ENCODE measurements at regions not wholly inside any gene's neighbourhood (a gene's known extent, or its start where the extent isn't known, plus 50 kb on each side); places are given as distances from the start of the nearest gene placed in this dataset.

- TF ChIP-seq CREB1 (IDR thresholded peaks at IDR 0.05; ENCODE audit: low read depth) (no peak), RFX5 (IDR thresholded peaks at IDR 0.05; ENCODE audit: low read depth, low read length) (no peak), CHD1 (IDR thresholded peaks at IDR 0.05; ENCODE audit: low read depth, low read length) (no peak), KDM1A (IDR thresholded peaks at IDR 0.05; ENCODE audit: borderline replicate concordance) (no peak), NRF1 (conservative IDR thresholded peaks at IDR 0.05; ENCODE audit: low read depth, low read length) (no peak), POLR2AphosphoS5 (IDR thresholded peaks at IDR 0.05; ENCODE audit: low read length) (no peak), POLR2A (IDR thresholded peaks at IDR 0.05; ENCODE audit: low read depth, low read length) (no peak), CTCF (IDR thresholded peaks at IDR 0.05 in 2 of 3, conservative IDR thresholded peaks at IDR 0.05 in 1 of 3; ENCODE audit: control insufficient read depth in 2 of 3, extremely low read depth in 1 of 3, insufficient read depth in 1 of 3, low read depth in 3 of 3, low read length in 3 of 3) (no peak), SREBF2 (IDR thresholded peaks at IDR 0.05; ENCODE audit: low read length) (no peak), SRF (IDR thresholded peaks at IDR 0.05; ENCODE audit: low read depth in 2 of 2, low read length in 2 of 2) (no peak), SUZ12 (IDR thresholded peaks at IDR 0.05; ENCODE audit: unreplicated experiment) (no peak), RAD21 (IDR thresholded peaks at IDR 0.05; ENCODE audit: insufficient read depth, low read depth, low read length) (no peak)
These were observed 243.6 kb upstream of the IGFBP3 start for GRCh38 chr7:46164629-46165028.
